Mucosa of stomach (tissue), 1 donor: ENCODE measurements at regions not wholly inside any gene's neighbourhood (a gene's known extent, or its start where the extent isn't known, plus 50 kb on each side); places are given as distances from the start of the nearest gene placed in this dataset.

Experiments used
- H3K27me3 ChIP-seq: one replicate; pipeline ENCODE4 v1.7.0; 2013; ENCODE audit warnings: mild to moderate bottlenecking, low read length; ENCODE audit not compliant: control insufficient read depth, insufficient read depth
- H3K36me3 ChIP-seq: one replicate; pipeline ENCODE4 v1.7.0; 2013; ENCODE audit warnings: low read length; ENCODE audit not compliant: control insufficient read depth, insufficient read depth
- H3K4me1 ChIP-seq: one replicate; pipeline ENCODE4 v1.7.0; 2013; ENCODE audit warnings: mild to moderate bottlenecking, low read length; ENCODE audit not compliant: control insufficient read depth, insufficient read depth
- H3K4me3 ChIP-seq: one replicate; pipeline ENCODE4 v1.7.0; 2013; ENCODE audit warnings: low read length
- H3K9ac ChIP-seq: one replicate; pipeline ENCODE4 v1.7.0; 2013; ENCODE audit warnings: mild to moderate bottlenecking, low read length, moderate library complexity
- H3K9me3 ChIP-seq: one replicate; pipeline ENCODE4 v1.7.0; 2013; ENCODE audit warnings: mild to moderate bottlenecking, low read length, moderate library complexity; ENCODE audit not compliant: control insufficient read depth
- donor health status: Pancreatic carcinoma.

DNA sequence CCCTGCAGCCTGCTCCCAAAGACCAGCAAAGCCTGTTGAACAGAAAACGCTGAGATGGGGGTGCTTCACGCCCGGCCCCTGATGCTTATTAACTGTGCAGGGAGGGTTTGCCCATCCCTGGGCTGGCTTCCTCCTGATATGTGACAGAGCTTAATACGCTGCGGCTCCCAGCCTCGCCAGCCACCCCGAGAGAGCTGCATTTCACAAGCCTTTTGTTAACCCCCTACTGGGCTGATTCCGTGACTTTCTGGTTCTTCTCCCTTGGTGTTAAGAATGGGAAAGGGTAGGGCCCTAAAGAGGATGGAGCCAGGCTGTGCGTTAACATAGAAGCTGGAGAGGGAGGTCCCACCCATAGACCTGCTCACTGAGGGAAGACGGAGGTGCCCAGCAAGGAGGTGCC, 211.8 kb downstream of the ENGASE start:
- Histone ChIP-seq H3K9me3 (no peaks in the 10 kb centered on the region), H3K4me3 (no peak overlapping the region), H3K36me3 (no peaks in the 10 kb centered on the region), H3K27me3 (peaks cover 5% of the 10 kb centered on the region), H3K4me1 (no peaks in the 10 kb centered on the region), H3K9ac (no peak overlapping the region)

- H3K36me3 ChIP-seq: no peaks in the 10 kb centered on the region
- H3K4me3 ChIP-seq: no peak overlapping the region
- peaks cover 5% of the 10 kb centered on the region for H3K27me3 ChIP-seq
- no peaks in the 10 kb centered on the region for H3K4me1 ChIP-seq
- H3K9me3 ChIP-seq: no peaks in the 10 kb centered on the region
- H3K9ac ChIP-seq: no peak overlapping the region
Observed at GRCh38 chr17:79285973-79286372, 211.3 kb downstream of the ENGASE start.

- no peaks in the 10 kb centered on the region for H3K9me3 ChIP-seq
- no peaks in the 10 kb centered on the region for H3K36me3 ChIP-seq
- no peaks in the 10 kb centered on the region for H3K27me3 ChIP-seq
- H3K4me1 ChIP-seq: no peaks in the 10 kb centered on the region
- no peak overlapping the region for H3K9ac ChIP-seq
- no peak overlapping the region for H3K4me3 ChIP-seq
Observed at GRCh38 chr17:79282294-79282693, 207.7 kb downstream of the ENGASE start.

DNA sequence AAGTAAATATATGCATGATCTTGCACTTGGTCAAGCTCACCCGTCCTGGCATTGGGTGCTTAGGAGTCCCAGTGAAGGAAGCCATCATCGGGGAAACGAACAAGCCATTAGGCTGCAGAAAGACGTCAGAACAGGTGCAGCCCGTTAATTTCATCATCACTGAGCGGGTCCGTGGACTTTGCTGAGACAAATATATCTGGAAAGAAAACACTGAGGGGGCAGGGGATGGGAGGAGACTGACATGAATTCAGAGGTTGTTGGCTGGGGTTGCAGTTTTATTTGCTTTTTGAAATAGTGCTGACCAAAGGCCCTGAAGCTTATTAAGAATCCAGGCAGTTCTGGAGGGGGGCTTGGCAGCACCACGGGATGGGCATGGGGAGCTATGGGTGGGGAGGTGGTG, 207.2 kb downstream of the ENGASE start:
- Histone ChIP-seq H3K4me3 (no peak overlapping the region), H3K36me3 (no peaks in the 10 kb centered on the region), H3K9ac (no peak overlapping the region), H3K9me3 (no peaks in the 10 kb centered on the region), H3K27me3 (no peaks in the 10 kb centered on the region), H3K4me1 (no peaks in the 10 kb centered on the region)

DNA sequence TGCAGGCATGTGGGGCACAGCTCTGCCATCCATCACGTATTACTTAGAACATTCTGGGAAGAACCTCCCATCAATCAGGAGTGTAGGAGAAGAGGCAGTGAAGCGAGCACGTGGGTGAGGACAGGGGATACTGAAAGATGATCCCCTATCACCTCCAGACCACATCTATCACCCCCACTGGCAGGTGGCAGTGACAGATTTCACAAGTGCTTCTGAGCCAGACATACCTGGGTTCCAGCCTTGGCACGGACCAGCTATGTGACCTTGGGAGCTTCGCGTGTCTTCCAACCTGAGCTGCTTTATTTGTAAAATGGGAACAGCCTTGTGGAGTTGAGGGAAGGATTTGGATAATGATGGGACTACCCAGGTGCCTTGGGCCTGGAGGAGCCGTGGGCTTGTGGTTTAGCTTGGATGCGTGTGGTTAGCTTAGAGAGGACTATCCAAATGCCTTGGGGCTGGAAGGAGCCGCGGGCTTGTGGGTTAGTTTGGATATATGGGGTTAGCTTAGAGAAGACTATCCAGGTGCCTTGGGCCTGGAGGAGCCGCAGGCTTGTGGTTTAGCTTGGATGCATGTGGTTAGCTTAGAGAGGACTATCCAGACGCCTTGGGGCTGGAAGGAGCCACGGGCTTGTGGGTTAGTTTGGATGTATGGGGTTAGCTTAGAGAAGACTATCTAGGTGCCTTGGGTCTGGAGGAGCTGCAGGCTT, 206.4 kb downstream of the ENGASE start:
- Histone ChIP-seq H3K36me3 (no peaks in the 10 kb centered on the region), H3K9ac (no peak overlapping the region), H3K4me3 (no peak overlapping the region), H3K27me3 (no peaks in the 10 kb centered on the region), H3K9me3 (no peaks in the 10 kb centered on the region), H3K4me1 (no peaks in the 10 kb centered on the region)

DNA sequence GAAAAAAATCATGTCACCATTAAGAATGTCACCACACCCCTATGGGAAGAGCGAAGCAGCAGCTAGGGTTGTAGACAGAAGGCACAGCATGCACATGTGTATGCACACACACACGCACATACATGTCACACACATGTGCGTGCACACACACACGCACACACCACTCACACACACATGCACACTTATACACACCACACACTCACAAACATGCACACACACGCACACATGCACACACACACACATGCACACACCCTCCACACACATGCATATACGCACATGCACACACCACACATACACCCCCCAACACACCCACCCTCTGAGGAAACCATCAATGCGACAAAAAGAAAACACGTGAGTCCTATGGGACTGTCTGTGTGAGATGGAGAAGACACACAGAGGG, 205.4 kb downstream of the ENGASE start:
- Histone ChIP-seq H3K4me3 (no peak overlapping the region), H3K9ac (no peak overlapping the region), H3K36me3 (no peaks in the 10 kb centered on the region), H3K9me3 (no peaks in the 10 kb centered on the region), H3K4me1 (no peaks in the 10 kb centered on the region), H3K27me3 (no peaks in the 10 kb centered on the region)

DNA sequence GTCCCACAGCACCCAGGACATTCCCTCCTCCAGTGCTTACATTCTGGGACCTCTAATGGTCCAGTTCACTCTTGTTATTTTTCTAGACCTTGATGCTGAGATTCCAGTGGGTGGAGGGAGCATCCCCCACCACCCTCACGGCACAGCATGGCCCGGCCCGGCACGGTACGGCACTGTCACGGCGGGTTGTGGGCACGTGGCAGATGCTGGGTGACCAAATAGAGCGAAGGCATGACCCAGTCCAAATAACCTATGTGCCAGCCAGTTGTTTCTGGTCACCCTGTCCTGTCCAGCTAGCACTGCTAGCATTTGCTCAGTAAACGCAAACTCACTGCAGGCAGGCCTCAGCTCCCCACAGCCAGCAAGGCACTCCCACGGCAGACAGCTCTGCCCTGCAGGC, 204.7 kb downstream of the ENGASE start:
- Histone ChIP-seq H3K27me3 (no peaks in the 10 kb centered on the region), H3K4me3 (no peak overlapping the region), H3K9ac (no peak overlapping the region), H3K4me1 (no peaks in the 10 kb centered on the region), H3K9me3 (no peaks in the 10 kb centered on the region), H3K36me3 (no peaks in the 10 kb centered on the region)

DNA sequence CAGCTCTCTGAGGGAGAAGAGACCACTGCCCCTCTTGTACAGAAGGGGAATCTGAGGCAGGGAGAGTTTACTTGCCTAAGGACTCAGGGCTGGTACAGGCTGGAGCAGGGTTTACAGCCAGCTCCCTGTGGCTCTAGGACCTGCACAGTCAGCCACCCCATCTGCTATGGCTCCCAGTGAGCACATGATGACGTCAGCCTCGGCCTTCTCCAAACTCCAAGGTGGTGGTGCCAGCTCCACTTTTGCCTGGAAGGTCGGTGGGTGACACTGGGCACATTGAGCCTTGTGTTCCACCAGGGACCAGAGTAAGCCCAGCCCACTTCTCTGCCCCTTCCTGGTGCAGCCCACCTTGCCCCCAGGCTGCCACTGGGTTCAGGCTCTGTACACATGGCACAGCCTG, 202.2 kb downstream of the ENGASE start:
- H3K36me3 ChIP-seq: no peaks in the 10 kb centered on the region
- H3K4me1 ChIP-seq: no peaks in the 10 kb centered on the region
- no peak overlapping the region for H3K4me3 ChIP-seq
- H3K27me3 ChIP-seq: no peaks in the 10 kb centered on the region
- no peak overlapping the region for H3K9ac ChIP-seq
- no peaks in the 10 kb centered on the region for H3K9me3 ChIP-seq

- no peaks in the 10 kb centered on the region for H3K9me3 ChIP-seq
- H3K4me1 ChIP-seq: no peaks in the 10 kb centered on the region
- H3K36me3 ChIP-seq: no peaks in the 10 kb centered on the region
- H3K4me3 ChIP-seq: no peak overlapping the region
- no peaks in the 10 kb centered on the region for H3K27me3 ChIP-seq
- H3K9ac ChIP-seq: no peak overlapping the region
Observed at GRCh38 chr17:79273660-79274059, 199.0 kb downstream of the ENGASE start.

DNA sequence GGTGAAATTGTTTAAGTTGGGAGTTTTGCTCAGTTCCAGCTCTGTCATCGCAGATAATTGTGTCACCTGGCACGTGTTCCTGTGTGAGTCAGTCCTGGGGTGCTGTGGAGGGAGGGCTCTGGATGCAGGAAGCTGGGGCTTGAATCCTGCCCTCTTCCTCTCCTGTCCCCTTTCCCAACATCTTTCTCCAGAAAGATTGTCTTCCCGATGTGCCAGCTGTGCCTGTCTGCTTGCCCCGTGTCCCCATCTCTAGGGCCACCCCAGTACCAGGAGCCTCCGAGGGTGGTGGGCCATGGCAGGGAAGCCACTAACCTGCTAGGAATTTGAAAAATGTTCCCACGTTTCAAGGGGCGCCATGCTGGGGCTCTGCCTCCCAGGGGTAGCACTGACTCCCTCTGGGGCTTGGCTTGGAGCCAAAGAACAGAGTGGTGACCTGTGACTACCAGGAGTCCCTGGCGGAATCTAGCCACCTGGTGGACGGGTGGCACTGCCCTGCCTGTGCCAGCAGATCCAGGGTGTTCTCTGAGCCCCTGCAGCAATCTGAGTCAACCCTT, 198.1 kb downstream of the ENGASE start:
- Histone ChIP-seq H3K27me3 (no peaks in the 10 kb centered on the region), H3K36me3 (no peaks in the 10 kb centered on the region)

GRCh38 chr17:79272220-79272619, 197.6 kb downstream of the ENGASE start:
- H3K4me1 ChIP-seq: no peaks in the 10 kb centered on the region
- H3K9ac ChIP-seq: no peak overlapping the region
- H3K27me3 ChIP-seq: no peaks in the 10 kb centered on the region
- H3K36me3 ChIP-seq: no peaks in the 10 kb centered on the region
- H3K4me3 ChIP-seq: no peak overlapping the region
- no peaks in the 10 kb centered on the region for H3K9me3 ChIP-seq

More for the DNA sequence above, 198.1 kb downstream of the ENGASE start:
- Histone ChIP-seq H3K9me3 (no peaks in the 10 kb centered on the region), H3K4me1 (no peaks in the 10 kb centered on the region), H3K4me3 (no peak overlapping the region), H3K9ac (no peak overlapping the region)

DNA sequence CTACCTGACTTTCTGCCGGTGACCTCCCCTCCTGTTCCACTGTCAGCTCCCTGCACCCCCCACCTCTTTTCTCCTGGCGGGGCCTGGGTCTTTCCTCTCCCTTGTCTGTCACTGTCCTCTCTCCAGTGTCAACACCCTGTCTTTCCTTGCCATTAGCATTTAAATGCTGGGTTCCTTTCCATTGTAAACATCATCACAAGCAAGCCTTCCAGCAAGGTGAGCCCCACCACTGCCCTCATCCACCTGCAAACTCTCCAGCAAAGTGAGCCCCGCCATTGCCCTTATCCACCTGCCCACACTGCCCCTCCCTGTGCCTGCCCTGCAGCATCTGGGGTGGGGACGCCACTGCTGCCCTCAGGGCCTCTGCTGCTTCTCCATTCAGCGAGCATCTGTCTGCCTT, 195.0 kb downstream of the ENGASE start:
- Histone ChIP-seq H3K4me3 (no peak overlapping the region), H3K9ac (no peak overlapping the region), H3K27me3 (peaks cover 6% of the 10 kb centered on the region), H3K9me3 (no peaks in the 10 kb centered on the region), H3K36me3 (no peaks in the 10 kb centered on the region), H3K4me1 (no peaks in the 10 kb centered on the region)

DNA sequence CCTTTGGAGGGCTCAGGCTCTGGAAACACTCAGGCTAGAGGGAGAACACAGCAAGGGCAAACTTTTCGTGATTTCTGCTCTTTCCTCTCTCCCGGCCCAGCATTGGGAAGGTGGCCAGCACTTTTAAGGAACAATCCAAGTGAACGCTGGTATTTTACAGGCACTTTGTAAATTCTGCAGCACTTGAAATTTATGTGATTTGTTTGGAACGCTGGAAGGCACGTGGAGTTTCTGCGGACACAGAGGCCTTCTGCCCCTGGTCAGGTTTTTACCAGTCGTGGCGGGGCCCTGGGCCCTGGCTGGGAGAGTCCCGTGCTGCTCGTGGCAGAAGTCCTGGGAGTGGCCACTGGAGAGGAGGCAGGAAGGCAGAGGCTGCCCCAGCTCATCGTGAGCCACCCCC, 188.6 kb downstream of the ENGASE start:
- Histone ChIP-seq H3K27me3 (peaks cover 9% of the 10 kb centered on the region), H3K4me3 (no peak overlapping the region), H3K36me3 (no peaks in the 10 kb centered on the region), H3K9ac (no peak overlapping the region), H3K9me3 (no peaks in the 10 kb centered on the region), H3K4me1 (no peaks in the 10 kb centered on the region)
